ENCODE measurements at regions not wholly inside any gene's neighbourhood (a gene's known extent, or its start where the extent isn't known, plus 50 kb on each side); places are given as distances from the start of the nearest gene placed in this dataset.

DNA sequence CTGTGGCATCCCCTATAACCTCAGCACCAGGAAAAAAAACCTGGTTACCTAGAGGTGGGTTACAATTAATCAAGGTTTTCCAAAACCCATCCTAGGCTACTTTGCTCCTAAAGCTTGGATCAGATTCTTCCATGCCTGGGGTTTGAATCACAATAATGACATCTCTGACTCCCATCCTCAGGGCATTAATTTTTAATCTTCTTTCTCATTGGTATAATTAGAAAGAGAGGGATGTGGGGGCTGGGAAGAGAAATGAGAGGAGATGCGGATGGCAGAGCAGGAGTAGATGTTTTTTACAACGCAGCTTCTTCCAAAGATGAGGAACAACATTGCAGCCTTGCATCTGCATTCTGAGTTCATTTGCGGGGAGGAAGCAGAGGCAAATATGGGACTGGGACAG is 117.2 kb upstream of the E2F8 start:
- Histone ChIP-seq H4K91ac (replicated peaks; ENCODE audit: insufficient read length, low read length) (no peak overlapping the region), H2AFZ (ENCODE audit: low read length) (no peak overlapping the region), H4K20me1 (replicated peaks in 1 of 2; ENCODE audit: control insufficient read depth in 1 of 2, insufficient read depth in 2 of 2, low read length in 2 of 2) (no peaks in the 10 kb centered on the region), H4K8ac (ENCODE audit: extremely low read depth, insufficient read depth, low read length) (no peak overlapping the region), H3K4me1 (replicated peaks in 1 of 4; ENCODE audit: control insufficient read depth in 3 of 4, insufficient read depth in 4 of 4, low read length in 3 of 4) (no peaks in the 10 kb centered on the region; a peak in 1 of 7 replicates), H3K9me3 (ENCODE audit: insufficient read depth in 2 of 2, low read depth in 1 of 2, low read length in 1 of 2) (no peaks in the 10 kb centered on the region), H3K27me3 (replicated peaks in 1 of 4; ENCODE audit: control insufficient read depth in 3 of 4, extremely low read depth in 1 of 4, insufficient read depth in 3 of 4, low read length in 3 of 4) (peaks cover 0 to 2% (median 0%) of the 10 kb centered on the region in 4 experiments; a peak in 1 of 7 replicates), H2BK15ac (ENCODE audit: low read length) (no peak overlapping the region), H3K4me3 (ENCODE audit: extremely low read depth in 1 of 4, insufficient read depth in 2 of 4, low read depth in 3 of 4, low read length in 4 of 4) (no peak overlapping the region), H3K79me1 (ENCODE audit: low read depth, low read length) (no peaks in the 10 kb centered on the region), H3K18ac (ENCODE audit: extremely low read depth, low read length) (no peak overlapping the region), H3K4me2 (ENCODE audit: insufficient read depth in 1 of 2, low read depth in 2 of 2, low read length in 2 of 2) (no peak overlapping the region), H4K5ac (ENCODE audit: insufficient read length, low read depth, low read length) (no peak overlapping the region), H3K36me3 (ENCODE audit: control insufficient read depth in 2 of 4, insufficient read depth in 4 of 4, low read length in 3 of 4) (no peaks in the 10 kb centered on the region), H2BK5ac (ENCODE audit: low read depth, low read length) (no peak overlapping the region), H3K79me2 (ENCODE audit: control insufficient read depth in 1 of 2, insufficient read depth in 2 of 2, low read length in 2 of 2) (no peaks in the 10 kb centered on the region), H3K56ac (replicated peaks; ENCODE audit: insufficient read length, low read depth, low read length) (no peak overlapping the region), H2AK5ac (ENCODE audit: low read depth, low read length) (no peak overlapping the region), H3K23me2 (ENCODE audit: low read depth, low read length) (no peaks in the 10 kb centered on the region), H2BK12ac (ENCODE audit: low read depth, low read length) (no peak overlapping the region), H3K23ac (ENCODE audit: insufficient read length) (no peak overlapping the region), H3K14ac (ENCODE audit: insufficient read length) (no peak overlapping the region), H3K4ac (replicated peaks; ENCODE audit: insufficient read length, low read depth, low read length) (no peak overlapping the region), H2BK20ac (ENCODE audit: low read length) (no peak overlapping the region), H3K27ac (ENCODE audit: low read depth, low read length) (no peak overlapping the region), H2BK120ac (replicated peaks; ENCODE audit: low read depth, low read length) (no peak overlapping the region), H3K9ac (replicated peaks in 1 of 4; ENCODE audit: extremely low read depth in 1 of 4, low read depth in 3 of 4, low read length in 3 of 4) (no peak overlapping the region)
- DNase-seq (ENCODE audit: low read depth in 1 of 2, low spot score in 2 of 2) (no peak), FAIRE-seq (no peak)
- 78 to 100% methylated on average over 1 to 3 of the region's 3 CpGs for WGBS, 2 experiments (ENCODE audit: extremely low coverage in 1 of 2, insufficient coverage in 1 of 2, insufficient read length in 1 of 2, insufficient replicate concordance in 2 of 2, low coverage in 1 of 2, low lambda C conversion rate in 2 of 2, missing lambda C conversion rate in 1 of 2)
- ChIA-PET CTCF (ENCODE audit: partially characterized antibody) (interaction anchor here (1.3 kb wide), 1 partner anchor 48 kb away, joined by 3 read pairs; no protein-coding TSS in a partner anchor), POLR2A (ENCODE audit: partially characterized antibody) (no interaction called here)
- TF ChIP-seq CEBPB (IDR thresholded peaks at IDR 0.05; ENCODE audit: low read depth, low read length): no peak
- TF ChIP-seq PHF8 (conservative IDR thresholded peaks at IDR 0.05; ENCODE audit: low read depth, low read length): no peak
- no peak for TF ChIP-seq RXRA (IDR thresholded peaks at IDR 0.05; ENCODE audit: insufficient read depth, low read depth, low read length)
- TF ChIP-seq GABPA (IDR thresholded peaks at IDR 0.05; ENCODE audit: borderline replicate concordance, insufficient read depth, low read length): no peak
